Lower leg skin (tissue), 4 donors: ENCODE measurements at regions not wholly inside any gene's neighbourhood (a gene's known extent, or its start where the extent isn't known, plus 50 kb on each side); places are given as distances from the start of the nearest gene placed in this dataset.

ENCODE experiments used
- DNase-seq, 2 donors: peaks; one replicate each; pipeline ENCODE4 v3.0.0-alpha.2; 2019; ENCODE audit warnings: low spot score in 2 of 2
- H3K4me3 ChIP-seq: fragments of 200-600 bp; sonication (generic); 2 replicates; pipeline ENCODE4 v1.5.1; 2017; ENCODE audit warnings: mild to moderate bottlenecking, low read depth; ENCODE audit not compliant: poor library complexity, severe bottlenecking
- POLR2A ChIP-seq, 2 donors: fragments of 450-650 bp; IDR thresholded peaks; one replicate each; pipeline ENCODE4 v1.6.1; 2016 to 2017; ENCODE audit warnings: antibody characterized with exemption in 2 of 2, mild to moderate bottlenecking in 1 of 2, moderate library complexity in 1 of 2
- WGBS, 2 donors: methylation state at CpG; one replicate each; pipeline ENCODE4 v1.1.5; 2018; 5-methylcytosine and 5-hydroxymethylcytosine counted together
- intact Hi-C: fragments of 100-400 bp; cut with DNase I; formaldehyde crosslinking; loops from one replicate; pipeline ENCODE4 v1.15.0; 2023; ENCODE audit warnings: low total_unique reads
- TF ChIP-seq, protein P1 (sequence below), 3 donors: fragments of 450-650 bp; IDR thresholded peaks; one replicate each; pipeline ENCODE4 v1.5.1; 2016; ENCODE audit warnings: antibody characterized with exemption in 3 of 3, mild to moderate bottlenecking in 3 of 3, moderate library complexity in 2 of 3

DNA sequence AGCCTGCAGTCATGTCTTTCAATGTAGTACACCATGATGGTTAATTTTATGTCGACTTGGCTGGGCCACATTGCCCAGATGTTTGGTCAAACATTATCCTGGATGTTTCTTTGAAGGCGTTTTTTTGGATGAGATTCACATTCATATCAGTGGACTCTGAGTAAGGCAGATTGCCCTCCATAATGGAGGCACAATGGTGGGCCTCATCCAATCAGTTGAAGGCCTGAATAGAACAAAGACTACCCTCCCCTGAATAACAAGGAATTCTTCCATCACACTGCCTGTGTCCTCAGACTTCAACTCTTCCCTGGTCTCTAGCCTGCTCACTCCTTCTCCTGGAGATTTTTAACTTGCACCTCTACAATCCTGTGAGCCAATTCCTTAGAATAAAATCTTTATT, 83.8 kb upstream of the CHL1 start:
- no peak overlapping the region for H3K4me3 ChIP-seq
- 65 to 70% methylated on average over 2 of the region's 2 CpGs for WGBS, 2 donors
- TF ChIP-seq, protein P1, sequence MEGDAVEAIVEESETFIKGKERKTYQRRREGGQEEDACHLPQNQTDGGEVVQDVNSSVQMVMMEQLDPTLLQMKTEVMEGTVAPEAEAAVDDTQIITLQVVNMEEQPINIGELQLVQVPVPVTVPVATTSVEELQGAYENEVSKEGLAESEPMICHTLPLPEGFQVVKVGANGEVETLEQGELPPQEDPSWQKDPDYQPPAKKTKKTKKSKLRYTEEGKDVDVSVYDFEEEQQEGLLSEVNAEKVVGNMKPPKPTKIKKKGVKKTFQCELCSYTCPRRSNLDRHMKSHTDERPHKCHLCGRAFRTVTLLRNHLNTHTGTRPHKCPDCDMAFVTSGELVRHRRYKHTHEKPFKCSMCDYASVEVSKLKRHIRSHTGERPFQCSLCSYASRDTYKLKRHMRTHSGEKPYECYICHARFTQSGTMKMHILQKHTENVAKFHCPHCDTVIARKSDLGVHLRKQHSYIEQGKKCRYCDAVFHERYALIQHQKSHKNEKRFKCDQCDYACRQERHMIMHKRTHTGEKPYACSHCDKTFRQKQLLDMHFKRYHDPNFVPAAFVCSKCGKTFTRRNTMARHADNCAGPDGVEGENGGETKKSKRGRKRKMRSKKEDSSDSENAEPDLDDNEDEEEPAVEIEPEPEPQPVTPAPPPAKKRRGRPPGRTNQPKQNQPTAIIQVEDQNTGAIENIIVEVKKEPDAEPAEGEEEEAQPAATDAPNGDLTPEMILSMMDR (IDR thresholded peaks at IDR 0.05) = no peak
- TF ChIP-seq POLR2A (IDR thresholded peaks at IDR 0.05) = no peak
- no peak for DNase-seq
- intact Hi-C loops = no loop called here

DNA sequence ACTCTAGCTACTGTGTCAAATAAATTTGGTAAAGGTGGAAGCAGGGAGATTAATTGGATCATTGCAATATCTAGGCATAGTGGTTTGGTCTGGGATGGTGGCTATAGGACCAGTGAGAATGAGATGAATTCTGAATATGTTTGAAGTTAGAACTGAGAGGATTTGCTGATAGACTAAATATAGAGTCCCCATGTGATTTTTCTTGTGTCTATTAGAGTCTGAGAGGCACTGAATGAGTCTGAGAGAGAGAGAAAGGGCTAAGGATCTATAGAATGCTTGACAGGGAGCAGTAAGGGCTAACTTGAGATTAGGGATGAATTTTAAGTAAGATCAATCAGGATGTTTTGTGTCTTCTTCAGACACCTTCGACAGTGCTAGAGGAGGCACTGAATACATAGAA, 77.9 kb upstream of the CHL1 start:
- no peak for DNase-seq
- 62 to 83% methylated on average over 1 of the region's 1 CpG for WGBS, 2 donors
- intact Hi-C loops = no loop called here
- TF ChIP-seq, protein P1 (IDR thresholded peaks at IDR 0.05) = no peak
- TF ChIP-seq POLR2A (IDR thresholded peaks at IDR 0.05) = no peak
- H3K4me3 ChIP-seq = no peak overlapping the region

DNA sequence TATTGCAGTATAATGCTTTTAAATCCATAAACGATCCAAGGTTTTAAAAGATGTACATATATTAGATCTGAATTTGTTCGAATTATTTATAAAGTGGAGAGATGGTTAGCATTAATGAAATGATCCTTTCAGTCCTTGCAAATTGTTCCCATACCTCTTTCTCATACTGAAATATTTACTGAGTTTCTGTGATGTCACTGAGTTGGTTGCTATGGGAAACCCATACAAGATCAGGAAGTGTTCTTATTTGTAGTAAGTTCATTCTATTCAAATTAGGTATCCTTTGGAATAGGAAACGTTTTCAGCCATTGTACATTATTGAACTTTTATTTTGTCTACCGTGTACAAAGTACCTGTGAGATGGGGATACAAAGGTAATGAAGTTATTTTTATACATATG, 73.2 kb upstream of the CHL1 start:
- TF ChIP-seq, protein P1 (IDR thresholded peaks at IDR 0.05) = no peak
- TF ChIP-seq POLR2A (IDR thresholded peaks at IDR 0.05) = no peak
- no peak overlapping the region for H3K4me3 ChIP-seq
- 62 to 71% methylated on average over 4 of the region's 4 CpGs for WGBS, 2 donors
- no peak for DNase-seq
- intact Hi-C loops = no loop called here

DNA sequence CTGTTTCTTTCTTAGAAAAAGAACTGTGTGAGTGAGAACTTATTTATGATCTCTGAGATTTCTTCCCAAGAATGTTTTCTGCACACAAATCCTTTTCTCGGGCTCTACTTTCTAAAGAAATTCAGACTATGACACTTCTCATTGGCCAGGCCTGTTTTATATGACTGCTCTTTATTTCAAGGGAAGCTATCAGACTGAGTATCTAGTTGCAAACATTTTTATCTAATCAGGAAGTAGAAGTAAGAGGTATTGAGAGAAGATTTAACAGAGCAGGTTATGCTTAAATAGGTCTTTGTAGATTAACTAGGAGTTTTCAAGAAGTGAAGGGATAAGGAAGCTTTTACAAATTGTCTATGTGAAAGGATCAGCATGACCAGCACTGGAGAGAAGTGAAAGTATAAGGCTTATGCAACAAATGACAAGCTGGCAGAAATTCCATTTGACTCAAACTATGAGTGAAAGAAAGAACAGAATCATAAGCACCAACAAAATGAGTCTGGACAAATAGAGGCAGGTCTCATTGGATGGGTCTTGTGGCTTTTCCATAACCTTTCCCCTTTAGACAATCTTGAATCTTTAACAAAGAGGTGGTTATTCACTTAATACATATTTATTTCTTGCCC, 71.9 kb upstream of the CHL1 start:
- intact Hi-C loops = no loop called here
- TF ChIP-seq, protein P1 (IDR thresholded peaks at IDR 0.05) = no peak
- TF ChIP-seq POLR2A (IDR thresholded peaks at IDR 0.05) = no peak
- H3K4me3 ChIP-seq = no peak overlapping the region
- 84 to 96% methylated on average over 1 of the region's 1 CpG for WGBS, 2 donors
- no peak for DNase-seq

DNA sequence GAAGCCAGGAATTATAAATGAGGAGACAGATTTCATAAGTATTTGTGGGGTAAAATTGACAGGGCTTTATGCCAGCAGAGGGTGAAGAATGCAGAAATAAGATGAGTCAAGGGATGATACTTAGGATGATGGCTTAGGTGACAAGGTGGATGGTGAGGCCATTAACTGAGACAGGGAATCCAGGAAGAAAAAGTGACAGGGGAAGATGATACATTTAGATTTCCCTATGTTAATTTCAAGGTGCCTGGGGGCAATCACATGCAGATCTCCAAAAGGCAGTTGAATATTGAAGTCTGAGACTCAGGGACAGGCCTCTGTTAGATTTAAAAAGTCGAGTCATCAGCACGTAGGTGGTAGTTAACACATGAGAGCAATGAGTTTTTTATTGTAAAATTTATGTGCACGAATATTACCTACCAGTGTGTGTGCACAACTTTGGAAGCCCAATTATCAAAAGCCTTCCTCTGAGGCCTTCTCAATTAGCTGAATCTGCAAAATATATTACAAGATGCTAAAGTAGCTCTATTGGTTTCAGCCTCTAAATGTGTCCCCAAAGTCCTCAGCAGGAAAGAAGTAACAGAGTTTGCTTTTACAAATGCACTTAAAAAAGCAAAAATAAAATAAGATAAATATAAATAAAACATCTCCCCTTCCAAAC, 67.9 kb upstream of the CHL1 start:
- no peak overlapping the region for H3K4me3 ChIP-seq
- intact Hi-C loops = no loop called here
- TF ChIP-seq POLR2A (IDR thresholded peaks at IDR 0.05) = no peak
- TF ChIP-seq, protein P1 (IDR thresholded peaks at IDR 0.05) = no peak
- no peak for DNase-seq
- 34 to 50% methylated on average over 3 of the region's 3 CpGs for WGBS, 2 donors
